ENCODE measurements at regions not wholly inside any gene's neighbourhood (a gene's known extent, or its start where the extent isn't known, plus 50 kb on each side); places are given as distances from the start of the nearest gene placed in this dataset.

DNA sequence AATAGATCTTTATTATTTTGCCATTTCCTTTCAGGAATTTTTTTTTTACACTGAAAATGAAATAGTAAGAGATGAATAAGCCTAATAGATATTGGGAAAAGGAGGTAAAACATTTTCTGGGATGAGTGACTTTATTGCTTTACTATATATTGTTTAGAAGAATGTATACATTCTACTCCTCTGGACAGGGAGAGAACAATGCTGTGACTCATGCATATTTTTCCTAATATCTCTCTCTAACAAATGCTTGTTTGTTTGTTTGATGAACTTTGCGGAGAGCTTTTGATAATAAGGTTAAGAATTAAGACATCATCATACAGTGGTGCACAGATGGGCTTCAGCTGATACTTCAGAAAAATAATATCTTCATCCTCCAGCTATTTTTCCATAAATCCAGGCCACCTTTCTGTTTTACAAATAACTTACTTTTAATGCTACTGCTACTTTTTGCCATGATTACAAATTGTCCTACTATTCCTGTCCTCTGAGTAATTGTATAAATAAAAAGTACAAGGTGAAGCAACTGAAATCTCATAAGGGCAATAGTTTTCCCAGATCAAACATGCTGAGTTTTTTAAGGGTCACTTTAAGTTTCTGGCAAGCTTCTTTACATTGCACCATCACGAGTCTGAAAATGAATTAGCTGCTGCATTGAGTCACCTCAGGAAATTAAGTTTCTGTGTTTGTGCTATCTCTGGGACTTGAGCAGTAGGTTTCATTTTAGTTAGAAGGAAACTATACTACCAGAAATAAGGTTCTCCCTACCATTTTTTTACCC, 207.3 kb upstream of the POT1 start:
- TF ChIP-seq, protein P1, sequence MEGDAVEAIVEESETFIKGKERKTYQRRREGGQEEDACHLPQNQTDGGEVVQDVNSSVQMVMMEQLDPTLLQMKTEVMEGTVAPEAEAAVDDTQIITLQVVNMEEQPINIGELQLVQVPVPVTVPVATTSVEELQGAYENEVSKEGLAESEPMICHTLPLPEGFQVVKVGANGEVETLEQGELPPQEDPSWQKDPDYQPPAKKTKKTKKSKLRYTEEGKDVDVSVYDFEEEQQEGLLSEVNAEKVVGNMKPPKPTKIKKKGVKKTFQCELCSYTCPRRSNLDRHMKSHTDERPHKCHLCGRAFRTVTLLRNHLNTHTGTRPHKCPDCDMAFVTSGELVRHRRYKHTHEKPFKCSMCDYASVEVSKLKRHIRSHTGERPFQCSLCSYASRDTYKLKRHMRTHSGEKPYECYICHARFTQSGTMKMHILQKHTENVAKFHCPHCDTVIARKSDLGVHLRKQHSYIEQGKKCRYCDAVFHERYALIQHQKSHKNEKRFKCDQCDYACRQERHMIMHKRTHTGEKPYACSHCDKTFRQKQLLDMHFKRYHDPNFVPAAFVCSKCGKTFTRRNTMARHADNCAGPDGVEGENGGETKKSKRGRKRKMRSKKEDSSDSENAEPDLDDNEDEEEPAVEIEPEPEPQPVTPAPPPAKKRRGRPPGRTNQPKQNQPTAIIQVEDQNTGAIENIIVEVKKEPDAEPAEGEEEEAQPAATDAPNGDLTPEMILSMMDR (IDR thresholded peaks at IDR 0.05; ENCODE audit: low read depth, low read length, poor library complexity, severe bottlenecking), result no peak
- TF ChIP-seq EZH2phosphoT487 (IDR thresholded peaks at IDR 0.05; ENCODE audit: borderline replicate concordance, low read length), result no peak
- Histone ChIP-seq H3K27me3 (ENCODE audit: control insufficient read depth, low read length) (no peaks in the 10 kb centered on the region), H3K4me1 (ENCODE audit: control insufficient read depth, low read length) (no peaks in the 10 kb centered on the region), H3K9me3 (ENCODE audit: control insufficient read depth, insufficient read depth, low read length) (no peaks in the 10 kb centered on the region), H3K4me3 (ENCODE audit: low read length) (no peak overlapping the region), H3F3A (ENCODE audit: control insufficient read depth, insufficient read depth) (no peaks in the 10 kb centered on the region), H3K9me2 (replicated peaks; ENCODE audit: control insufficient read depth, low read length) (no peaks in the 10 kb centered on the region), H3K36me3 (ENCODE audit: control insufficient read depth, low read length) (no peaks in the 10 kb centered on the region), H3K79me2 (ENCODE audit: control insufficient read depth, low read length) (no peaks in the 10 kb centered on the region), H3K4me2 (ENCODE audit: low read length) (no peak overlapping the region), H3K27ac (ENCODE audit: low read depth, low read length) (no peak overlapping the region), H4K20me1 (ENCODE audit: control insufficient read depth, insufficient read depth, low read depth, low read length) (no peaks in the 10 kb centered on the region)

DNA sequence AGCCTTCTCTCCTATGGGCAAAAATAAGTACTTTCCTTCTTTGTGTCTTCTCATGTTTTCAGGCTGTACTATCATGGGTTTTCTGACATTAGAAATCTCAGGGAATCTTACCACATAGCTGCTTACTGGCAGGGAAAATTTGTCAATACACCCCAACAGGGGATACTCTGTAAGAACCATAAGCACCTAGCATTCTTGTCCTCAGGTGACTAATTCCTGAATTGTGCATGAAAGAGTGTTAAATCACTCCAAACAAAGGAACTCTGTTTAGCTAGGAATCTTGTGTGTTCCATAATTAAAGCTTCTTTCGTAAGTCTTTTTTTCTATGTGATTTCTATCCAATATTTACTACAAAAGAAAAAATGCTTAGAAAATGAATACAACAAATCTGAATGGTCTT, 206.7 kb upstream of the POT1 start:
- no peaks in the 10 kb centered on the region for H3K9me3 ChIP-seq (ENCODE audit: control insufficient read depth, insufficient read depth, low read length)
- TF ChIP-seq, protein P1 (IDR thresholded peaks at IDR 0.05; ENCODE audit: low read depth, low read length, poor library complexity, severe bottlenecking), result no peak
- no peak for TF ChIP-seq EZH2phosphoT487 (IDR thresholded peaks at IDR 0.05; ENCODE audit: borderline replicate concordance, low read length)
- no peaks in the 10 kb centered on the region for H3F3A ChIP-seq (ENCODE audit: control insufficient read depth, insufficient read depth)
- H4K20me1 ChIP-seq (ENCODE audit: control insufficient read depth, insufficient read depth, low read depth, low read length), result no peaks in the 10 kb centered on the region
- H3K9me2 ChIP-seq (replicated peaks; ENCODE audit: control insufficient read depth, low read length), result no peaks in the 10 kb centered on the region
- no peak overlapping the region for H3K27ac ChIP-seq (ENCODE audit: low read depth, low read length)
- H3K79me2 ChIP-seq (ENCODE audit: control insufficient read depth, low read length), result no peaks in the 10 kb centered on the region
- H3K27me3 ChIP-seq (ENCODE audit: control insufficient read depth, low read length), result no peaks in the 10 kb centered on the region
- H3K4me1 ChIP-seq (ENCODE audit: control insufficient read depth, low read length), result no peaks in the 10 kb centered on the region
- no peaks in the 10 kb centered on the region for H3K36me3 ChIP-seq (ENCODE audit: control insufficient read depth, low read length)
- H3K4me3 ChIP-seq (ENCODE audit: low read length), result no peak overlapping the region
- H3K4me2 ChIP-seq (ENCODE audit: low read length), result no peak overlapping the region

DNA sequence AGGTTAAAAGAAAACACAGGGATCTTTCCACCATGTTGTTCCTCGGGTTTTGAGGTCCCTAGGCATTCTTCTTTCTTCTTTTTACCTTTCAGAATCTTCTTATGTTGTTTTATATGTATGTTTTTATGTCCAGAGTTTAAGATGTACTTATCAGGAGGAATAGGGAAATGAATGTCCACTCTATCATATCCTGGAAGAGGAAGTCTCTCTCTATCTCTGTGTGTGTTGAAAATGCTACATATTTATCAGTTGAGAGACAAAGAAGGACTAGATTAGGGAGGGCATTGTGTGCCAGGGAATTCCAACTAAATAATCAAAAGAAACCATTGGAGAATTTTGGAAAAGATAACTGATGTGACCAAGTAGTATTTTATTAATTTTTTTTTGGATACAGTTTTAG, 200.5 kb upstream of the POT1 start:
- Histone ChIP-seq H3K36me3 (ENCODE audit: control insufficient read depth, low read length) (no peaks in the 10 kb centered on the region), H3F3A (ENCODE audit: control insufficient read depth, insufficient read depth) (no peaks in the 10 kb centered on the region), H3K4me2 (ENCODE audit: low read length) (no peak overlapping the region), H3K79me2 (ENCODE audit: control insufficient read depth, low read length) (no peaks in the 10 kb centered on the region), H3K4me1 (ENCODE audit: control insufficient read depth, low read length) (no peaks in the 10 kb centered on the region), H4K20me1 (ENCODE audit: control insufficient read depth, insufficient read depth, low read depth, low read length) (no peaks in the 10 kb centered on the region), H3K9me3 (ENCODE audit: control insufficient read depth, insufficient read depth, low read length) (peaks cover 3% of the 10 kb centered on the region; the same call in 1 of the 2 replicates), H3K9me2 (replicated peaks; ENCODE audit: control insufficient read depth, low read length) (no peaks in the 10 kb centered on the region), H3K27me3 (ENCODE audit: control insufficient read depth, low read length) (no peaks in the 10 kb centered on the region), H3K27ac (ENCODE audit: low read depth, low read length) (no peak overlapping the region), H3K4me3 (ENCODE audit: low read length) (no peak overlapping the region)
- no peak for TF ChIP-seq EZH2phosphoT487 (IDR thresholded peaks at IDR 0.05; ENCODE audit: borderline replicate concordance, low read length)
- TF ChIP-seq, protein P1 (IDR thresholded peaks at IDR 0.05; ENCODE audit: low read depth, low read length, poor library complexity, severe bottlenecking), result no peak

Measured in DOHH2 (cell line).